C1 segment of cervical spinal cord (tissue), 14 donors: ENCODE measurements at regions not wholly inside any gene's neighbourhood (a gene's known extent, or its start where the extent isn't known, plus 50 kb on each side); places are given as distances from the start of the nearest gene placed in this dataset.

Experiments
- DNase-seq, 14 donors: peaks; one replicate each; lab custom pipeline; 2025; lab: John Stamatoyannopoulos, UW

- DNase-seq = no peak
Measured at GRCh38 chr1:4924356-4924755, 269.9 kb downstream of the AJAP1 start.

GRCh38 chr1:4916610-4917009 lies 262.2 kb downstream of the AJAP1 start:
- no peak for DNase-seq

- DNase-seq = no peak
Measured at GRCh38 chr1:4915154-4915553, 260.7 kb downstream of the AJAP1 start.

GRCh38 chr1:4908486-4908885 lies 254.1 kb downstream of the AJAP1 start:
- no peak for DNase-seq

GRCh38 chr1:4894566-4894965 lies 240.2 kb downstream of the AJAP1 start:
- no peak for DNase-seq

GRCh38 chr1:4880626-4881025 lies 226.2 kb downstream of the AJAP1 start:
- no peak for DNase-seq

- DNase-seq = no peak
Measured at GRCh38 chr1:4877426-4877825, 223.0 kb downstream of the AJAP1 start.

GRCh38 chr1:4871373-4871772 lies 217.0 kb downstream of the AJAP1 start:
- DNase-seq = no peak

GRCh38 chr1:4868521-4868920 lies 214.1 kb downstream of the AJAP1 start:
- DNase-seq = no peak

GRCh38 chr1:4856396-4856795 lies 202.0 kb downstream of the AJAP1 start:
- DNase-seq = no peak

GRCh38 chr1:4854367-4854766 lies 200.0 kb downstream of the AJAP1 start:
- no peak for DNase-seq

- no peak for DNase-seq
Measured at GRCh38 chr1:4853904-4854303, 199.5 kb downstream of the AJAP1 start.

- no peak for DNase-seq
Measured at GRCh38 chr1:4851385-4852065, 197.1 kb downstream of the AJAP1 start.

GRCh38 chr1:4848431-4848830 lies 194.0 kb downstream of the AJAP1 start:
- no peak for DNase-seq

GRCh38 chr1:4847711-4848110 lies 193.3 kb downstream of the AJAP1 start:
- DNase-seq = no peak
